NCI-H526 treated with DMSO at 0.1 percent for 48 hours (cell line): ENCODE measurements at regions not wholly inside any gene's neighbourhood (a gene's known extent, or its start where the extent isn't known, plus 50 kb on each side); places are given as distances from the start of the nearest gene placed in this dataset.

ENCODE experiments used
- DNase-seq: peaks from one replicate; lab custom pipeline; 2025; lab: John Stamatoyannopoulos, UW

DNA sequence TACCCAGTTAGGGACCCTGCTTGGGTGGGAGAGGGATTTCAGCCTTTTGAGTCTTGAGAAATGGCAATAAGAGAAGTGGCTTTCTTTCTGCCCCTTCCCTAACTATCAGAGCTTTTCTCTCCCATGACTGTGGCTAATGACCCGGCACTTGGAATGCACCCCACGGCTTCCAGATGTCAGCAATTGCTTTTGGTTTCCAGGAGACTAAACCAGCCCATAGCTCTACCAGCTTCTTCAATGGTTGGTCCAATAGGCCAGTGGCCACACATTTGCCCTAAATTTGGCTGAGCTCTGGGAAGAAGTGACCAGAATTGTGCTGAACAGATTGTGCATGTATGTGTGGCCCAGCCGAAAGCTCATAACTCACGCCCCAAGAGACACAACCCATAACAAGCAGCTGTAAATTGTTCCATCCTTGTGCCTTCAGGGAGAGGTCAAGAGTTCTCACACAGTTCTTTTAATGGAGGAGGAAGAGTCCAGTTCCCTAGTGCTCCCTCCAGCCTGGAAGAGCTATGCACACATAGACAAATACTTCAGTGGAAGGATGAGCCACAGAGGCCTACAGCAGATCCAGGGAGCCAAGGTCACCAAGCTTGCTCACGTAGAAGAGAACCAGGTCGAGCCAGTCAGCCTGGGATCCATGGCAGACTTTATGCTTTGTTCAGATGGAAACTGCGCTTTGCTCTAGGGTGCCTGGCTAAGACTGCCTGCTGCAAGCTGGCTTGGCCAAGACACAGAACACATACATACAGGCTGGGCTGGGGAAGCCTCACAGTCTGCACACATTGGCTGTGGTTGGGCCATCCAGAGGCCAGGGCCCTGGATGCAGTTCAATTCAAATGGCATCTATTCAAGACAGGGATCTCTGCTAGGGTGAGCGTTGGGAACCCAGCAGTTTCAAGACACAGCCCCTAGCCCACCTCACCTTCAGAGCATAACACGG lies 131.8 kb upstream of the HABP2 start:
- DNase-seq, result no peak

GRCh38 chr10:113422371-113422770 lies 130.5 kb upstream of the HABP2 start:
- no peak for DNase-seq

DNA sequence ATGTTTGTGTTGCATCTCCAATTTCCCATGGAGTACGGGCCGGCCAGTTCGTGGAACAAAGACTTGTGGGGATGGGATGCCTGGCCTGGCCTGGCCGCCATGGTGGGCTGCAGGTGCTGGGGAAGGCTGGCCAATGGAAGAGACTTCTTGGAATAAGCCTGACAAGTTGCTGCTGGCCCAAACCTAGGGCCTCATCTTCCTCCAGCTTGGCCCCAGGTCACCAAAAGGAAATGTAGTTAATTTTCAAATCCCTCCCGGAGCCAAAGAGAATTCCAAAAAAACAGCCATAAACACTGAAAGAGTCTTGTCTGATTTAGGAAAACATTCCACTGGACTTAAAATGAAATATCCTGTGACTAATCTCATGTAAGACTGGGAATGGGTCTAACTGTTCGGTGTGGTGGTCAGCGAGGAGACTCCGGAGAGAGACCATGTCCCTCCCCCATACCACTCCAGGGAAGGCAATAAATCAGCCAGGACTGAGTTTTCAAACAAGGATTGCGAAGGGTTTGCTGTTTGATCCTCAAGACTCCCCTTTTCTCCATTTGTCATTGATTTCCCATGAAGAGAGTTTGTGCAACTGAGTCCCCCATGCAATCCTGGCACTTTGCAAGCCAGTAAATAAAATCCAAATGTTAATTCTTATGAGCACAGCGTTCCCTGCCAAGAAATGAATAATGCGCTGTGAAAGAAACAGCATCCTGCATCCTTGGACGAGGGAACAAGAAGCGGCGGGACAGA lies 128.7 kb upstream of the HABP2 start:
- no peak for DNase-seq

DNA sequence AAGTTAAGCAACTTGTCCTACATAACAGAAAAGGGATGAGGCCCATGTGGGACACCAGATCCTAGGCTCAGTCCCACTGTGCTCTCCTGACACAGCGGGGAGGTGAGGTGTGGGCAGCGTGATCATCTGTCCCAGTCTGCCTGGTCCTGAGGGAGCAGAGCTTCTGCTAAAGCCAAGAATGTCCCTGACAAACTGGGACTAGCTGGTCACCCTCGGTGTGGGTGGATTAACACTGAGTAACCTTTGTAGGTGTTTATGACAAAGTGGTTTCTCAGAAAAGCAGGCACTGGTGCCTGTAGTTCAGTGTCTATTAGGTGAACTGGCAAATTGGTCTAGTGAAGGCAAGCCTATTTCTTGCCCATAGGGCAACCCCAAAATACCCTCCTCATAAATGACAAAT lies 127.8 kb upstream of the HABP2 start:
- DNase-seq, result no peak

GRCh38 chr10:113425541-113425951 lies 127.3 kb upstream of the HABP2 start:
- no peak for DNase-seq

DNA sequence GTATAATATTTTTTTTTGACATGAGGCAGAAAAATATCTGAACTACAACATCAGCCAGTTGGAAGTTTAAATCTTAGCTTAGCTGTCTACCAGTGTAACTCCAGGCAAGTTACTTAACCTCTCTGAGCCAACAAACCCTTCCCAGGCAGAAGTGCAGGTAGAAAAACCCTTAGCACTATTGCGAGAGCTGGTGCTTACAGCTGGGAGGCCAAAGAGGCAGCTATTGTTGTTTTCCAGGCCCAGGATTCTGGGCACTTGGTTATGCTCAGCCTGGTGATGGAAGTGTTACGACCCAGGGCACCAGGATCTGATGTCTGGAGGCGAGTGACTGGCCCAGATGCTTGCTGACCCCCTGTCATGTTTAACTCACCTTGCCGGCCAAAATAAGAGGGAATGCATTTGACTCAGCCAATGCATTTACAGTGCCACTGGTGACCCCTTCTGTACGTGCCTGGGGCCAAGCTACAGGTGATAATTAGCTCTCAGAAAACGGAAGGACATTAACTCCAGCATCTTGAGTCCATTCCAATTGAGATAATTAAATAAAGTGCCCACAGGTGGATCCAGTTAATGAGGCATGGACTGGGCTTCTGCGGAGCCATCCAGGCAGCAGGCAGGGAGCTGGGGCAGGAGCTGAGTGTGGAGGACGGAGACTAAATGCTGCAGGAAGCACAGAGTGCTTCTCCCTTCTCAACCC lies 126.5 kb upstream of the HABP2 start:
- no peak for DNase-seq

DNA sequence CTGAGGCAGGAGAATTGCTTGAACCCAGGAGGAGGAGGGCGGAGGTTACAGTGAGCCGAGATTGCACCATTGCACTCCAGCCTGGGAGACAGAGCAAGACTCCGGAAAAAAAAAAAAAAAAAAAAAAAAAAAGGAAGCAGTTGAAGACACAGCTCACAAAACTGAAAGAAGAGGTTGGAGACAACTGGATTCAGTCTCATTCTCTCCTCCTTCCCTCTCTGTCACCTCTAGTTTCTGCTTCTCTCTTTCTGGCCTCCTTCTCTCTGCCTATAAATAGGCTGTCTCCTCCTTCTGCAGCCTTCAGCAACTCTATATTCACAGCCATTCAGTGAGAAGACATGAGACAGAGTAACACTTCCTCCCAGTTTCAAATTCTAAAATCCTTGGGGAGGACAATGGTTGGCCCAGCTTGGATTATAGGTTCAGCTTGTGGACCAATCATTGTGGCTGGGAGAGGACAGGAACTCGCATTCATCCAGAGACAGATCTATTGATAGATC lies 125.6 kb upstream of the HABP2 start:
- no peak for DNase-seq

DNA sequence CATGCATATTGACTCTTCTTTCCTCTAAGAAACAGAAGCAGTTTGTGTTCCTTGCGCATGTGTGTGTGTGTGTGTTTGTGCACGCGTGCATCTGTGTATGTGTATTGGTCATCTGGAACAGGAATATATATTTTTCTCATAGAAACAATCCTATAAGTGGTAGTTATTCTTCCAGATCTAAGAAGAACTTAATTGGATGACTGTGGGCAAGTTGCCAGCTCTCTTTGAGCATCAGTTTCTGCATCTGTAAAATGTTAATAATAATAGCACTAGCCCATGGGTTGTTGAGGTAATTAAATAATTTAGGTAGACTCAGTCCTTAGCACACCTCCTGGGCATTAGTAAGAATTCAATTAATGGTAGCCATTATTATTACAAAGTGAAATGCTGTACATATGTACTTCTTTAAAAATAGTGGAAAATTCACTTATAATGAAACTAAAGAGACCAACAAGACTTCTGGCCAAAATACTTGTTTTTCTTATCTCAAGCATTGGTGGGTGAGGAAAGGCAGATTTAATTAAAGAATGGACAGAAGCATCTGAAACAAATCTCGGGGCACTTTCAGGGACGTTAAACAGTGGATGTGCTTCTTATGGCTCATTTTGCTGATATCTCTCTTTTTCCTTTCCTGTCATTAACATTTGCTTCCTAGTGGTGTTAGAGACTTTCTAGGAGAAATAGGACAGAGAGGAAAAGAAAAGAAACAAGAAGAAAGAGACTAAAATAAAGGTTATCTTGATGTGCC lies 124.9 kb upstream of the HABP2 start:
- DNase-seq, result no peak

DNA sequence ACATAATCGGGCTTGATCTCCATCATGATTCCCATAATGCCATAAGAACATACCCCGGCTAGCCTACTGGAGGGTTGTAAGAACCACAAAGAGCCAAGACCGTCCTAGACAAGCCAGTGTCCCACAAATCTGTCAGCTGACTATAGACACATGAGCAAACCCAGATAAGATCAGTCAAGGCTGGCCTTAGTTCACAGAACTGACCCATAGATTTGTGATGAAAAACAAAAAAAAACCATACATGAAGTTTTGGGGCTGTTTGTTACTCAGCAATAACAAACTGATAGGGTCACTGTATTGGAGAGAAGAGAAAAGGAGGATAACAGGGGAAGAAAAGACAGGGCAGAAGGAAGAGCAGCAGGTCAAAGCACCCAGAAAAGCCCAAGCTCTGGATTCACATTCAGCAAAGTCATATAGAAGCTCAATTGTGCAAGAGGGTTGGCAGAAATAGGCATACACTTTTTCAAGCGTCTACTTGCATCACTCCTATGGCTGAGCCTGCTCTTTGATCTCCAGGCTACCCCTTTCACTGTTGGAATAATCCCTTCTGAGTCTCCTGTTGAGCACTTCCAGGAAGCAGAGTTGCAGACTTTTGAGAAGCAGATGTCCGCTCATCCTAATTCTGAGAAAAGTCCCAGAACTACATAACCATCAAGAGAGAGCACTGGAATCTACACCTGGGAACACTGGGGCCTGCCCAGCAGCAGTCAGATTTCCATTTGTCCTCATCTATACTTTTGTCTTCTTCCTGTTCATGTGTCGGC lies 122.0 kb upstream of the HABP2 start:
- no peak for DNase-seq

DNA sequence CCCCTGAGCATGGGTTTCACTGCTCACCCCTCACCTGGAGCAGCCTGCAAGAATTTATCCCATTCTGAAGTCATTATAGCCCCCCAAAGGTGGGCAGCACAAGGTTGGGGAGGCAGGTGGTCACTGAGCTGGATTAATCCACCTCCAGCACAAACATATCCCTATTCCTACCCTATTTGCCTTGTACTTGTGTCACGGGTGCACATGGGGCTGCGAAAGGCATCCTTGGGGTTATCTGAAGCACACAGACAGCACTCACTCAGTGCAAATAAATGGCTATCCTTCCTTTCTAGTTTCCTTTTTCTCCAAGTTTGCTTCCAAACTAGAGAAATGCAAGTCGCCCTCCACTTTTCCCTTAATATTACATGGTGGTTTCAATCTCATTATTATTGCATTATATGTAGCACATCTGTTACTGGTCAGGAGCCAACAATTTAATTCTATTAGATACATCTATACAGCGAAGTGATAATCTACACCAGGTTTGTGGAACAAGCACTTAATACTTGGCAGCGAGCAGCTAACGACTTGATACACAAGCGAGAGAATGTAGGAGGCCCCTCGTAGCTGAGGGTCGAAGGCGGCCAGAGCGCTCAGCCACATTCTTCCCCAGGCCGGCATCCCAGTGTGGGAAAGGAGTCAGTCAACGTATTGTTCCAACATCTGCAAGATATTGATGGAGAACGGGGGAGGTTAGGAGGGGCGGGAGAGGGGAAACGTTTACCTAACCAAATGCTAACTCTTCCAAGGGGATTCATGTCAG lies 121.3 kb upstream of the HABP2 start:
- no peak for DNase-seq

DNA sequence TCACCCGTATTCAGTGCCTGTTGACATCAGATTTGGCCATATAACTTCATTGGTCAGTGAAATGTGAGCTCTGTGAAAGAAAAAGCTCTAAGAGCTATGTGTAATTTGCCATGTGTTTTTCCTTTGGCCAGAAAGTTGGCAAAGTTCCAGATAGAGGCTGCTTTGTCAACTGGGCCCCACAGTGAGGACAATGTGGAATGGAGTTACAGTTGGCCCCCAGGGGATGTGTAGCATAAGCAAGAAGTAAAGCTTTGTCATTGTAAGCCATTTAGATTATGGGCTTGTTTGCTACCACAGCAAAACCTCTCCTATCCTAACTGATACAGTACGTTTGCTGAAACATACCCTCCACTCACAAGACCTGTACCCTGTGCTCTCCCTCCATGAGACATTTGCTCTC lies 119.1 kb upstream of the HABP2 start:
- DNase-seq, result no peak

DNA sequence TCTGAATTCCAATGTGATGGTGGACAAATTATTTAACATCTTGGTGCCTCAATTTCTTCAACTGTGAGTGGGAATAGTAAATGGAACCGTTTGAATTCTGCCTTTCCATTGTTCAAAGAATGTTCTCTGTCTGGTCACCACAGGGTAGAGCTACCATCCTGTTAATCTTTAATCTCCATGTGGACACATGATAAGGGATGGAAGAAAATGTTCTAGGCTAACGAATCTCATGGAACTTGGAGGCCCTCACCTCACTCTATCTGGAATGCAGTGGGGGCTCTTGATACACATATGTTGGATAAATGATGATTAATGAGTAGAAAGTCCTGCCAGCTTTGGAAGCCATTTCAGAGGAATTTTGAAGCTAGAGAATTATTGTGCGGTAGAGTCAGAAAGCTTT lies 118.5 kb upstream of the HABP2 start:
- DNase-seq, result no peak

DNA sequence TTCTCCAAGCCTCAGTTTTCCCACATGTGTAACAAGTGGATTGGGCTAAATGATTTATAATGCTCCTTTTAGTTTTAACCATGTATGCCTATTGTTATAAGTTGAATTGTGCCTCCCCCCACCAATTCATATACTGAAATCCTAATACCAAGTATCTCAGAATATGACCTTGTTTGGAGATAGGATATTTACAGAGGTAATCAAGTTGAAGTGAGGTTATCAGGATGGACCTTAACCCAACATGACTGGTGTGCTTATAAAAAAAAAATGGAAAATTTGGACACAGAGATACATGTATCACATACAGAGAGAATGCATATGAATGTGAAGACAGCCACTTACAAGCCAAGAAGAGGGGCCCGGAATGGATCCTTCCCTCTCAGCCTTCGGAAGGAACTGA lies 117.9 kb upstream of the HABP2 start:
- no peak for DNase-seq

- DNase-seq, result no peak
These were observed 117.0 kb upstream of the HABP2 start for GRCh38 chr10:113435881-113436280.

GRCh38 chr10:113436851-113437250 lies 116.0 kb upstream of the HABP2 start:
- no peak for DNase-seq

DNA sequence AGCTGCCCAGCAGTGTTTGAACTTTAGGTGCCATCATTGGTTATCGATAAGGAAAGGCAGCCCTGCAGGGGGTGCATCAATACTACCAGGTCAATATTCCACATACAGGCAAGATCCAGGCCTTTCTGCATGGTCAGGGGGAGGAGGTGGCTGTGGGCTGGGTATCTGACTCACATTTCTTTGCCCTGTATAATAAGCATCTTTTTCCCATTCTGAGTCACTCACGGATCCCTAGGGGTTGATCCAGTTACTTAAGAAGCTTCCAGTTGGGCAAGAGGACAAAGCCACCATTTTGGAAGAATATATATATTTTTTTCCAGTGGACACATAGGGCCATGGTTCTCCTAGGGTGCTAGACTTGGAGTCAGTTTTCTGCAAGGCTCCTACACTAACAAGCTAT lies 114.2 kb upstream of the HABP2 start:
- no peak for DNase-seq

- DNase-seq, result no peak
These were observed 111.6 kb upstream of the HABP2 start for GRCh38 chr10:113441220-113441619.

GRCh38 chr10:113441686-113442270 lies 111.1 kb upstream of the HABP2 start:
- no peak for DNase-seq

DNA sequence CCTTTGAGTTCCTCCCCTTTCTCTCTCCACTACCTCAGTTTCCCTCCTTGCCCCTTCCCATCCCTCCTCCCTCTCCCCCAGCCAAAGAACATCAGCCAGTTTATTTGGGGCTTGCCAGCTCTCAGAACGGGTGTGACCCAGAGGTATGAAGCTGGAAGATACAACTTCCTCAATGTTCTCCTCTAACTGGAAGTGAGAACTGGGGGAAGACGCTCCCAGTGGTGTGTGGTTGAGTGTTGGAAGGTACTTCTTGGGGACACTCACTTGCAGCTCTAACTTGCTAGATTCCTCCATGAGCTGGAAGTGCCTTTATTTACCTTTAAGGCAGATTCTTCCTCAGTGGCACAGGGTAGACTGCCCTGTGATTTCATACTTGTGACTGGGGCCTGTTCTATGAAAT lies 110.5 kb upstream of the HABP2 start:
- DNase-seq, result no peak
